ENCODE measurements at regions not wholly inside any gene's neighbourhood (a gene's known extent, or its start where the extent isn't known, plus 50 kb on each side); places are given as distances from the start of the nearest gene placed in this dataset.

DNA sequence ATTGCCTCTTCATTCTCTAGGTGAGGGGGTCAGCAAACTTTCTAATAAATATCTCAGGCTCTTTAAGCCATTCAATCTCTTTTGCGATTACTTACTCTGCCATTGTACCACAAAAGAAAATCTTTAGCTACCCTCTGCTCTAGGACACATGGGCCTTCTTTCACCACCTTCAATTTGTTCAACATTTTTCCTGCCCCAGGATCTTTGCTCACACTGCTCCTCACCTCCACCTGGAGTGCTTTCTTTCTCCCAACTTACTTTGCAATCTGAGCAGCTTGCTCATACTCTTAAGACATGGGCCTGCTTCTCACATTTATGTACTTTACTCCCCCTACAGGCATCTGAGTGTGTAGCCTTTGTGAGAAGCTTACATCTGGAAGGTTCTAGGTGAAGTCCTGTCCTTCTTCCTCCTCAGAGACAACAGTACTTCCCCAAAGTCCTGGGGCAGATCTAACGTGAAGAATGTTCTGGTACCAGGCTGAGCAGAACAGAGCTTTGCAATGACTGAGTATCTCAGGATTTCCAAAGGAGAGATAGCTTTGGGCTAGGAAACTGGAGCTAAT lies 55.0 kb upstream of the PRDM5 start (continued):
- TF ChIP-seq ZBTB40 (IDR thresholded peaks at IDR 0.05; ENCODE audit: borderline replicate concordance) (no peak), SP1 (IDR thresholded peaks at IDR 0.05; ENCODE audit: low read depth, low read length) (no peak), ZNF274 (IDR thresholded peaks at IDR 0.05; ENCODE audit: insufficient read depth, insufficient read length) (no peak), RAD21 (IDR thresholded peaks at IDR 0.05; ENCODE audit: insufficient read depth, low read depth, low read length) (peak; percentile 61), ASH2L (IDR thresholded peaks at IDR 0.05; ENCODE audit: borderline replicate concordance, low read depth) (no peak), RELB (IDR thresholded peaks at IDR 0.05; ENCODE audit: low read depth) (no peak), CHD1 (IDR thresholded peaks at IDR 0.05; ENCODE audit: low read depth, low read length) (no peak), SPI1 (IDR thresholded peaks at IDR 0.05; ENCODE audit: borderline replicate concordance, insufficient read depth, low read depth, low read length) (no peak), ATF7 (IDR thresholded peaks at IDR 0.05; ENCODE audit: low read depth) (no peak), SMC3 (IDR thresholded peaks at IDR 0.05; ENCODE audit: borderline replicate concordance, low read length) (peak; percentile 33; the same call in 1 of the 2 replicates)
- TF ChIP-seq, protein P1, sequence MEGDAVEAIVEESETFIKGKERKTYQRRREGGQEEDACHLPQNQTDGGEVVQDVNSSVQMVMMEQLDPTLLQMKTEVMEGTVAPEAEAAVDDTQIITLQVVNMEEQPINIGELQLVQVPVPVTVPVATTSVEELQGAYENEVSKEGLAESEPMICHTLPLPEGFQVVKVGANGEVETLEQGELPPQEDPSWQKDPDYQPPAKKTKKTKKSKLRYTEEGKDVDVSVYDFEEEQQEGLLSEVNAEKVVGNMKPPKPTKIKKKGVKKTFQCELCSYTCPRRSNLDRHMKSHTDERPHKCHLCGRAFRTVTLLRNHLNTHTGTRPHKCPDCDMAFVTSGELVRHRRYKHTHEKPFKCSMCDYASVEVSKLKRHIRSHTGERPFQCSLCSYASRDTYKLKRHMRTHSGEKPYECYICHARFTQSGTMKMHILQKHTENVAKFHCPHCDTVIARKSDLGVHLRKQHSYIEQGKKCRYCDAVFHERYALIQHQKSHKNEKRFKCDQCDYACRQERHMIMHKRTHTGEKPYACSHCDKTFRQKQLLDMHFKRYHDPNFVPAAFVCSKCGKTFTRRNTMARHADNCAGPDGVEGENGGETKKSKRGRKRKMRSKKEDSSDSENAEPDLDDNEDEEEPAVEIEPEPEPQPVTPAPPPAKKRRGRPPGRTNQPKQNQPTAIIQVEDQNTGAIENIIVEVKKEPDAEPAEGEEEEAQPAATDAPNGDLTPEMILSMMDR (IDR thresholded peaks at IDR 0.05 in 2 of 3, conservative IDR thresholded peaks at IDR 0.05 in 1 of 3; ENCODE audit: control insufficient read depth in 2 of 3, extremely low read depth in 1 of 3, insufficient read depth in 1 of 3, low read depth in 3 of 3, low read length in 3 of 3): peak; percentile 54 to 60 (median 58)
